Gastrocnemius medialis (tissue), 4 donors: ENCODE measurements at regions not wholly inside any gene's neighbourhood (a gene's known extent, or its start where the extent isn't known, plus 50 kb on each side); places are given as distances from the start of the nearest gene placed in this dataset.

Experiments
- ATAC-seq, 2 donors: fragments of 150-250 bp; one replicate each; pipeline ENCODE4 v1.9.1; 2016
- DNase-seq, 2 donors: peaks; one replicate each; pipeline ENCODE4 v3.0.0-alpha.2; 2019
- H3K27ac ChIP-seq, 4 donors: fragments of 200-600 bp; sonication (generic); 1 replicate in 1 of 4; 2 replicates in 3 of 4; pipeline ENCODE4 v1.5.1; 2016 to 2018; ENCODE audit warnings: mild to moderate bottlenecking in 2 of 4, moderate library complexity in 1 of 4
- H3K27me3 ChIP-seq, 3 donors: fragments of 200-600 bp; sonication (generic) in 2 of 3; 1 replicate in 1 of 3; 2 replicates in 2 of 3; pipeline versions ENCODE4 v1.5.1 to v1.6.0; 2016 to 2019; ENCODE audit warnings: mild to moderate bottlenecking in 1 of 3, moderate library complexity in 1 of 3
- H3K36me3 ChIP-seq, 2 donors: fragments of 200-600 bp; sonication (generic) in 1 of 2; one replicate each; pipeline ENCODE4 v1.5.1; 2017 to 2018
- H3K4me1 ChIP-seq, 2 donors: fragments of 200-600 bp; sonication (generic) in 1 of 2; one replicate each; pipeline ENCODE4 v1.5.1; 2016 to 2017; ENCODE audit warnings: mild to moderate bottlenecking in 2 of 2
- H3K4me3 ChIP-seq, 4 donors: fragments of 200-600 bp; sonication (generic) in 3 of 4; 1 replicate in 1 of 4; 2 replicates in 3 of 4; pipeline ENCODE4 v1.5.1; 2016 to 2019; ENCODE audit warnings: mild to moderate bottlenecking in 2 of 4
- H3K9me3 ChIP-seq, 3 donors: fragments of 200-600 bp; sonication (generic) in 2 of 3; 1 replicate in 1 of 3; 2 replicates in 2 of 3; pipeline ENCODE4 v1.5.1; 2016 to 2019
- CTCF ChIP-seq, 5 experiments: fragments of 450-650 bp in 3 of 5; fragments of 200-600 bp in 2 of 5; sonication (generic) in 2 of 5; IDR thresholded peaks in 4 of 5; conservative IDR thresholded peaks in 1 of 5; 1 replicate in 4 of 5; 2 replicates in 1 of 5; pipeline ENCODE4 v1.5.1; 2016 to 2019; ENCODE audit warnings: antibody characterized with exemption in 5 of 5, mild to moderate bottlenecking in 3 of 5, moderate library complexity in 3 of 5
- POLR2A ChIP-seq, 2 donors: fragments of 450-650 bp; IDR thresholded peaks; one replicate each; pipeline ENCODE4 v1.6.1; 2017; ENCODE audit warnings: antibody characterized with exemption in 2 of 2, mild to moderate bottlenecking in 2 of 2, moderate library complexity in 2 of 2
- in situ Hi-C, 4 donors: fragments of 200-750 bp; cut with MboI; loops; one replicate each; pipeline versions ENCODE4 v1.15.0 to v1.8.0; 2017; ENCODE audit warnings: low sequenced_read_pairs in 4 of 4
- intact Hi-C: fragments of 100-400 bp; cut with DNase I; formaldehyde crosslinking; loops from one replicate; pipeline ENCODE4 v1.15.1; 2023; ENCODE audit warnings: low total_unique reads

- no peak overlapping the region for H3K4me3 ChIP-seq
- H3K27me3 ChIP-seq = peaks cover 11 to 28% (median 17%) of the 10 kb centered on the region in 3 donors
- H3K27ac ChIP-seq = no peak overlapping the region
- intact Hi-C loops = no loop called here
- H3K9me3 ChIP-seq = no peaks in the 10 kb centered on the region
- in situ Hi-C loops = no loop called here
- no peak for DNase-seq
- H3K36me3 ChIP-seq = no peaks in the 10 kb centered on the region
- no peak for ATAC-seq
- TF ChIP-seq CTCF (IDR thresholded peaks at IDR 0.05 in 4 of 5, conservative IDR thresholded peaks at IDR 0.05 in 1 of 5) = no peak
- no peak for TF ChIP-seq POLR2A (IDR thresholded peaks at IDR 0.05)
- peaks cover 10 to 23% of the 10 kb centered on the region in 2 donors for H3K4me1 ChIP-seq
Measured at GRCh38 chr1:38137164-38137563, 90.6 kb upstream of the POU3F1 start.

- intact Hi-C loops = no loop called here
Measured at GRCh38 chr1:38135625-38136414, 89.2 kb upstream of the POU3F1 start.

GRCh38 chr1:38134294-38134755 is 87.7 kb upstream of the POU3F1 start:
- intact Hi-C loops = no loop called here
- ATAC-seq (no peak), DNase-seq (no peak)
- Histone ChIP-seq H3K27me3 (peaks cover 11 to 29% (median 17%) of the 10 kb centered on the region in 3 donors), H3K9me3 (no peaks in the 10 kb centered on the region), H3K4me1 (peaks cover 10 to 18% of the 10 kb centered on the region in 2 donors), H3K36me3 (no peaks in the 10 kb centered on the region), H3K27ac (no peak overlapping the region), H3K4me3 (no peak overlapping the region)
- TF ChIP-seq POLR2A (IDR thresholded peaks at IDR 0.05) (no peak), CTCF (IDR thresholded peaks at IDR 0.05 in 4 of 5, conservative IDR thresholded peaks at IDR 0.05 in 1 of 5) (no peak)
- in situ Hi-C loops = no loop called here

More at GRCh38 chr1:38135625-38136414, 89.2 kb upstream of the POU3F1 start:
- no peak for DNase-seq
- ATAC-seq = no peak
- H3K4me1 ChIP-seq = peaks cover 10 to 23% of the 10 kb centered on the region in 2 donors
- TF ChIP-seq CTCF (IDR thresholded peaks at IDR 0.05 in 4 of 5, conservative IDR thresholded peaks at IDR 0.05 in 1 of 5) = no peak
- TF ChIP-seq POLR2A (IDR thresholded peaks at IDR 0.05) = no peak
- H3K9me3 ChIP-seq = no peaks in the 10 kb centered on the region
- H3K27ac ChIP-seq = no peak overlapping the region
- in situ Hi-C loops = no loop called here
- H3K4me3 ChIP-seq = no peak overlapping the region
- H3K36me3 ChIP-seq = no peaks in the 10 kb centered on the region
- peaks cover 11 to 29% (median 17%) of the 10 kb centered on the region in 3 donors for H3K27me3 ChIP-seq

- no peak for TF ChIP-seq POLR2A (IDR thresholded peaks at IDR 0.05)
- no peak for TF ChIP-seq CTCF (IDR thresholded peaks at IDR 0.05 in 4 of 5, conservative IDR thresholded peaks at IDR 0.05 in 1 of 5)
Measured at GRCh38 chr1:38133756-38134155, 87.2 kb upstream of the POU3F1 start.

More at GRCh38 chr1:38133756-38134155, 87.2 kb upstream of the POU3F1 start:
- no peaks in the 10 kb centered on the region for H3K9me3 ChIP-seq
- in situ Hi-C loops = no loop called here
- H3K36me3 ChIP-seq = no peaks in the 10 kb centered on the region
- peaks cover 11 to 29% (median 17%) of the 10 kb centered on the region in 3 donors for H3K27me3 ChIP-seq
- no peak overlapping the region for H3K27ac ChIP-seq
- ATAC-seq (no peak), DNase-seq (no peak)
- no peak overlapping the region for H3K4me3 ChIP-seq
- intact Hi-C loops = no loop called here
- peaks cover 6 to 14% of the 10 kb centered on the region in 2 donors for H3K4me1 ChIP-seq
